Tibial nerve (tissue), 4 donors: ENCODE measurements at regions not wholly inside any gene's neighbourhood (a gene's known extent, or its start where the extent isn't known, plus 50 kb on each side); places are given as distances from the start of the nearest gene placed in this dataset.

Source experiments
- CTCF ChIP-seq, 5 experiments: fragments of 200-600 bp in 3 of 5; fragments of 450-650 bp in 2 of 5; sonication (generic) in 3 of 5; IDR thresholded peaks; one replicate each; pipeline ENCODE4 v1.5.1; 2016 to 2019; ENCODE audit warnings: antibody characterized with exemption in 5 of 5, mild to moderate bottlenecking in 3 of 5, moderate library complexity in 2 of 5
- EP300 ChIP-seq, 2 donors: sonication (generic); formaldehyde crosslinking; IDR thresholded peaks; one replicate each; pipeline ENCODE4 v1.6.1; 2017; ENCODE audit warnings: antibody characterized with exemption in 2 of 2, mild to moderate bottlenecking in 1 of 2
- POLR2A ChIP-seq, 2 donors: fragments of 450-650 bp; IDR thresholded peaks; one replicate each; pipeline ENCODE4 v1.6.1; 2017; ENCODE audit warnings: antibody characterized with exemption in 2 of 2, mild to moderate bottlenecking in 2 of 2, moderate library complexity in 2 of 2

- no peak for TF ChIP-seq CTCF (IDR thresholded peaks at IDR 0.05)
- TF ChIP-seq EP300 (IDR thresholded peaks at IDR 0.05) = no peak
- no peak for TF ChIP-seq POLR2A (IDR thresholded peaks at IDR 0.05)
These were observed 90.6 kb upstream of the MAP3K7 start for GRCh38 chr6:90677440-90677839.
